ENCODE measurements at regions not wholly inside any gene's neighbourhood (a gene's known extent, or its start where the extent isn't known, plus 50 kb on each side); places are given as distances from the start of the nearest gene placed in this dataset.
A peak's percentile ranks its signal among the peaks of the same experiment; 100 is the strongest.

- H3K23ac ChIP-seq (ENCODE audit: low read length in 2 of 2): no peak overlapping the region
- H2AFZ ChIP-seq (ENCODE audit: low read depth, low read length): no peak overlapping the region
- no peak overlapping the region for H3K14ac ChIP-seq (ENCODE audit: low read length in 2 of 2)
- H2BK120ac ChIP-seq (ENCODE audit: low read depth, low read length): no peak overlapping the region
- no peaks in the 10 kb centered on the region for H3K79me1 ChIP-seq (replicated peaks; ENCODE audit: low read length, poor library complexity, severe bottlenecking)
- no peak overlapping the region for H2AK5ac ChIP-seq (ENCODE audit: low read length, severe bottlenecking)
- DNase-seq: no peak
- no peaks in the 10 kb centered on the region for H3K4me1 ChIP-seq (ENCODE audit: control insufficient read depth, insufficient read depth, low read depth, low read length)
- no peak overlapping the region for H2BK5ac ChIP-seq (ENCODE audit: low read depth, low read length, poor library complexity, severe bottlenecking)
- no CpG with 5 or more reads among the region's 2 CpGs for WGBS
- H3K9me3 ChIP-seq (ENCODE audit: control insufficient read depth, low read length): no peaks in the 10 kb centered on the region
- no peak overlapping the region for H2BK15ac ChIP-seq (ENCODE audit: low read depth, poor library complexity, severe bottlenecking)
- no peak overlapping the region for H3K4ac ChIP-seq (ENCODE audit: low read depth in 1 of 2, low read length in 2 of 2)
- no peak overlapping the region for H3K4me3 ChIP-seq (ENCODE audit: insufficient read depth in 1 of 2, low read depth in 1 of 2, low read length in 2 of 2)
- no peak overlapping the region for H3K18ac ChIP-seq (ENCODE audit: low read depth in 1 of 2, low read length in 2 of 2)
- no peak overlapping the region for H3K27ac ChIP-seq (ENCODE audit: low read length, poor library complexity, severe bottlenecking)
- no peak overlapping the region for H2BK12ac ChIP-seq (ENCODE audit: low read length in 2 of 2)
- no peak overlapping the region for H4K8ac ChIP-seq (ENCODE audit: low read length)
- H3K36me3 ChIP-seq (ENCODE audit: control insufficient read depth in 1 of 2, insufficient read depth in 2 of 2, low read depth in 1 of 2, low read length in 2 of 2): no peaks in the 10 kb centered on the region
- H3K27me3 ChIP-seq (ENCODE audit: control insufficient read depth in 1 of 2, insufficient read depth in 1 of 2, low read length in 2 of 2): no peaks in the 10 kb centered on the region
- no peak overlapping the region for H3K9ac ChIP-seq (ENCODE audit: low read length)
- no peak overlapping the region for H4K91ac ChIP-seq (ENCODE audit: low read length)
- H3K4me2 ChIP-seq (ENCODE audit: low read length, poor library complexity, severe bottlenecking): no peak overlapping the region
Observed at GRCh38 chr6:47396401-47397069, 81.1 kb upstream of the CD2AP start.

GRCh38 chr6:47400581-47400980 is 77.0 kb upstream of the CD2AP start:
- H2BK15ac ChIP-seq (ENCODE audit: low read depth, poor library complexity, severe bottlenecking): peak overlapping the region; percentile 20
- no peaks in the 10 kb centered on the region for H3K27me3 ChIP-seq (ENCODE audit: control insufficient read depth in 1 of 2, insufficient read depth in 1 of 2, low read length in 2 of 2)
- 89% methylated on average over 3 of the region's 3 CpGs for WGBS
- peak overlapping the region in 1 of 2 experiments; percentile 38 for H2BK12ac ChIP-seq (ENCODE audit: low read length in 2 of 2)
- no peak overlapping the region for H4K8ac ChIP-seq (ENCODE audit: low read length)
- H3K79me1 ChIP-seq (replicated peaks; ENCODE audit: low read length, poor library complexity, severe bottlenecking): no peaks in the 10 kb centered on the region
- H4K91ac ChIP-seq (ENCODE audit: low read length): no peak overlapping the region
- H3K18ac ChIP-seq (ENCODE audit: low read depth in 1 of 2, low read length in 2 of 2): peak overlapping the region in 1 of 2 experiments; percentile 63
- no peak overlapping the region for H3K27ac ChIP-seq (ENCODE audit: low read length, poor library complexity, severe bottlenecking)
- no peak overlapping the region for H2AK5ac ChIP-seq (ENCODE audit: low read length, severe bottlenecking)
- no peak overlapping the region for H3K4me3 ChIP-seq (ENCODE audit: insufficient read depth in 1 of 2, low read depth in 1 of 2, low read length in 2 of 2)
- H2BK120ac ChIP-seq (ENCODE audit: low read depth, low read length): no peak overlapping the region
- H3K4me2 ChIP-seq (ENCODE audit: low read length, poor library complexity, severe bottlenecking): no peak overlapping the region
- H3K9ac ChIP-seq (ENCODE audit: low read length): no peak overlapping the region
- H3K36me3 ChIP-seq (ENCODE audit: control insufficient read depth in 1 of 2, insufficient read depth in 2 of 2, low read depth in 1 of 2, low read length in 2 of 2): no peaks in the 10 kb centered on the region
- no peak overlapping the region for H3K23ac ChIP-seq (ENCODE audit: low read length in 2 of 2)
- peak overlapping the region in 1 of 2 experiments; percentile 35 for H3K4ac ChIP-seq (ENCODE audit: low read depth in 1 of 2, low read length in 2 of 2)
- DNase-seq: no peak
- H2BK5ac ChIP-seq (ENCODE audit: low read depth, low read length, poor library complexity, severe bottlenecking): no peak overlapping the region
- peaks cover 3% of the 10 kb centered on the region for H3K4me1 ChIP-seq (ENCODE audit: control insufficient read depth, insufficient read depth, low read depth, low read length)
- no peaks in the 10 kb centered on the region for H3K9me3 ChIP-seq (ENCODE audit: control insufficient read depth, low read length)
- no peak overlapping the region for H3K14ac ChIP-seq (ENCODE audit: low read length in 2 of 2)
- H2AFZ ChIP-seq (ENCODE audit: low read depth, low read length): no peak overlapping the region

- Histone ChIP-seq H3K4ac (ENCODE audit: low read depth in 1 of 2, low read length in 2 of 2) (no peak overlapping the region), H3K9ac (ENCODE audit: low read length) (no peak overlapping the region), H3K4me2 (ENCODE audit: low read length, poor library complexity, severe bottlenecking) (no peak overlapping the region), H3K27me3 (ENCODE audit: control insufficient read depth in 1 of 2, insufficient read depth in 1 of 2, low read length in 2 of 2) (no peaks in the 10 kb centered on the region), H3K36me3 (ENCODE audit: control insufficient read depth in 1 of 2, insufficient read depth in 2 of 2, low read depth in 1 of 2, low read length in 2 of 2) (no peaks in the 10 kb centered on the region), H3K27ac (ENCODE audit: low read length, poor library complexity, severe bottlenecking) (no peak overlapping the region), H2BK5ac (ENCODE audit: low read depth, low read length, poor library complexity, severe bottlenecking) (no peak overlapping the region), H3K79me1 (replicated peaks; ENCODE audit: low read length, poor library complexity, severe bottlenecking) (no peaks in the 10 kb centered on the region), H2AK5ac (ENCODE audit: low read length, severe bottlenecking) (no peak overlapping the region), H4K91ac (ENCODE audit: low read length) (no peak overlapping the region), H3K23ac (ENCODE audit: low read length in 2 of 2) (no peak overlapping the region), H3K4me1 (ENCODE audit: control insufficient read depth, insufficient read depth, low read depth, low read length) (peaks cover 3% of the 10 kb centered on the region), H2AFZ (ENCODE audit: low read depth, low read length) (no peak overlapping the region), H3K18ac (ENCODE audit: low read depth in 1 of 2, low read length in 2 of 2) (no peak overlapping the region), H3K9me3 (ENCODE audit: control insufficient read depth, low read length) (no peaks in the 10 kb centered on the region), H3K14ac (ENCODE audit: low read length in 2 of 2) (no peak overlapping the region), H2BK15ac (ENCODE audit: low read depth, poor library complexity, severe bottlenecking) (no peak overlapping the region), H4K8ac (ENCODE audit: low read length) (no peak overlapping the region), H2BK120ac (ENCODE audit: low read depth, low read length) (no peak overlapping the region), H3K4me3 (ENCODE audit: insufficient read depth in 1 of 2, low read depth in 1 of 2, low read length in 2 of 2) (no peak overlapping the region), H2BK12ac (ENCODE audit: low read length in 2 of 2) (no peak overlapping the region)
- WGBS: 95% methylated on average over 3 of the region's 3 CpGs
- DNase-seq: no peak
Observed at GRCh38 chr6:47402081-47402480, 75.5 kb upstream of the CD2AP start.

GRCh38 chr6:47403056-47403455 is 74.5 kb upstream of the CD2AP start:
- Histone ChIP-seq H2AFZ (ENCODE audit: low read depth, low read length) (no peak overlapping the region), H3K4me1 (ENCODE audit: control insufficient read depth, insufficient read depth, low read depth, low read length) (peaks cover 3% of the 10 kb centered on the region), H2AK5ac (ENCODE audit: low read length, severe bottlenecking) (no peak overlapping the region), H3K9ac (ENCODE audit: low read length) (no peak overlapping the region), H3K9me3 (ENCODE audit: control insufficient read depth, low read length) (no peaks in the 10 kb centered on the region), H2BK15ac (ENCODE audit: low read depth, poor library complexity, severe bottlenecking) (no peak overlapping the region), H2BK12ac (ENCODE audit: low read length in 2 of 2) (no peak overlapping the region), H2BK120ac (ENCODE audit: low read depth, low read length) (no peak overlapping the region), H3K4ac (ENCODE audit: low read depth in 1 of 2, low read length in 2 of 2) (no peak overlapping the region), H2BK5ac (ENCODE audit: low read depth, low read length, poor library complexity, severe bottlenecking) (no peak overlapping the region), H3K27ac (ENCODE audit: low read length, poor library complexity, severe bottlenecking) (no peak overlapping the region), H3K18ac (ENCODE audit: low read depth in 1 of 2, low read length in 2 of 2) (no peak overlapping the region), H3K4me3 (ENCODE audit: insufficient read depth in 1 of 2, low read depth in 1 of 2, low read length in 2 of 2) (no peak overlapping the region), H3K36me3 (ENCODE audit: control insufficient read depth in 1 of 2, insufficient read depth in 2 of 2, low read depth in 1 of 2, low read length in 2 of 2) (no peaks in the 10 kb centered on the region), H3K79me1 (replicated peaks; ENCODE audit: low read length, poor library complexity, severe bottlenecking) (no peaks in the 10 kb centered on the region), H4K91ac (ENCODE audit: low read length) (no peak overlapping the region), H3K27me3 (ENCODE audit: control insufficient read depth in 1 of 2, insufficient read depth in 1 of 2, low read length in 2 of 2) (no peaks in the 10 kb centered on the region), H3K14ac (ENCODE audit: low read length in 2 of 2) (no peak overlapping the region), H4K8ac (ENCODE audit: low read length) (no peak overlapping the region), H3K4me2 (ENCODE audit: low read length, poor library complexity, severe bottlenecking) (no peak overlapping the region), H3K23ac (ENCODE audit: low read length in 2 of 2) (no peak overlapping the region)
- DNase-seq: no peak
- 100% methylated on average over 1 of the region's 2 CpGs for WGBS

All from mesenchymal stem cell (in vitro differentiated cells and primary cell).